ENCODE measurements at regions not wholly inside any gene's neighbourhood (a gene's known extent, or its start where the extent isn't known, plus 50 kb on each side); places are given as distances from the start of the nearest gene placed in this dataset.

GRCh38 chr2:13819896-13820295, 812.6 kb upstream of the LRATD1 start:
- TF ChIP-seq POLR2A (IDR thresholded peaks at IDR 0.05) (no peak), CTCF (IDR thresholded peaks at IDR 0.05) (no peak)

All from heart left ventricle (tissue), 13 donors.